Endodermal cell (in vitro differentiated cells): ENCODE measurements at regions not wholly inside any gene's neighbourhood (a gene's known extent, or its start where the extent isn't known, plus 50 kb on each side); places are given as distances from the start of the nearest gene placed in this dataset.

ENCODE experiments used
- DNase-seq: peaks from one replicate; pipeline ENCODE4 v3.0.0-alpha.2; 2017
- H3K27ac ChIP-seq: 2 replicates; pipeline ENCODE4 v1.5.1; 2013; ENCODE audit warnings: mild to moderate bottlenecking, low read depth, low read length, moderate library complexity
- H3K27me3 ChIP-seq: 2 replicates; pipeline ENCODE4 v1.6.1; 2013; ENCODE audit warnings: mild to moderate bottlenecking, low read length, moderate library complexity; ENCODE audit not compliant: insufficient read depth, control insufficient read depth, poor library complexity, severe bottlenecking
- H3K36me3 ChIP-seq: 2 replicates; pipeline ENCODE4 v1.7.0; 2013; ENCODE audit warnings: mild to moderate bottlenecking, low read length, moderate library complexity; ENCODE audit not compliant: control insufficient read depth, insufficient read depth
- H3K4me1 ChIP-seq: one replicate; pipeline ENCODE4 v1.7.0; 2013; ENCODE audit warnings: low read length; ENCODE audit not compliant: control insufficient read depth, insufficient read depth
- H3K4me3 ChIP-seq: 2 replicates; pipeline ENCODE4 v1.5.1; 2013; ENCODE audit warnings: mild to moderate bottlenecking, low read length, moderate library complexity
- H3K9ac ChIP-seq: 2 replicates; pipeline ENCODE4 v1.6.1; 2013; ENCODE audit warnings: mild to moderate bottlenecking, low read length, moderate library complexity; ENCODE audit not compliant: poor library complexity, severe bottlenecking; ENCODE audit errors: extremely low read depth
- H3K9me3 ChIP-seq: 2 replicates; pipeline ENCODE4 v1.6.1; 2013; ENCODE audit warnings: mild to moderate bottlenecking, low read length, moderate library complexity; ENCODE audit not compliant: control insufficient read depth
- H3K27ac Mint-ChIP-seq: 2 replicates; pipeline ENCODE4 v1.8.0; 2020; ENCODE audit warnings: mixed read lengths
- H3K27me3 Mint-ChIP-seq: 2 replicates; pipeline ENCODE4 v1.8.0; 2021; ENCODE audit warnings: mild to moderate bottlenecking, mixed read lengths; ENCODE audit not compliant: insufficient read depth
- H3K36me3 Mint-ChIP-seq: 2 replicates; pipeline ENCODE4 v1.8.0; 2020; ENCODE audit warnings: low read depth, mixed read lengths
- H3K4me1 Mint-ChIP-seq: 2 replicates; pipeline ENCODE4 v1.8.0; 2020; ENCODE audit warnings: mixed read lengths
- H3K4me3 Mint-ChIP-seq: 2 replicates; pipeline ENCODE4 v1.8.0; 2020; ENCODE audit warnings: mild to moderate bottlenecking, moderate library complexity, mixed read lengths
- H3K9me3 Mint-ChIP-seq: 2 replicates; pipeline ENCODE4 v1.8.0; 2020; ENCODE audit warnings: mild to moderate bottlenecking, mixed read lengths
- WGBS, 2 experiments: methylation state at CpG; one replicate each; pipeline versions ENCODE4 v1.1.5 to v1.1.7; 2013; ENCODE audit warnings: missing lambda C conversion rate in 2 of 2, mixed read lengths in 1 of 2; ENCODE audit not compliant: insufficient coverage in 1 of 2, insufficient read length in 1 of 2; 5-methylcytosine and 5-hydroxymethylcytosine counted together
- TF ChIP-seq, protein P1 (sequence below): fragments of 200-600 bp; sonication (generic); conservative IDR thresholded peaks from 2 replicates; pipeline ENCODE4 v1.5.0; 2021; ENCODE audit warnings: antibody characterized with exemption, mild to moderate bottlenecking

DNA sequence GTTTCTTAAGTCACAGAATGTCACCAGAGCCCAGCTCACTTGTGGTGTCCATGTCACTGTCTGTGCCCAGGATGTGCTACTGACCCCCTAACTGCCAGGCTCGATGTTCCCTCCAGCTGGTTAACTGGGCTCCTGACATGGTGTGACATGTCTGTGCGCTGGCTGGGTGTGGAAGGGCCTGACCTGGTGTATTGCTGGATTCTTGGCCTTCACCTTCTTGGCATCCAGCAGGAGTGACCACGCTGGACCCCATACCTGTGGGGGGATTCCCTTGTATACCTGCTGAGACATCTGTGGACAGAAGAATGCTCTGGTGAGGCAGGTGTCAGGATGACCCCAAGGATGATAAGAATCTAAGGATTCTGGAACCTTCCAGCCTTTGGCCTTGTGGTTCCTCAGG, 1690.1 kb downstream of the TP53TG3F start:
- H3K4me1 ChIP-seq, result no peaks in the 10 kb centered on the region
- H3K9me3 Mint-ChIP-seq, result peaks cover 97% of the 10 kb centered on the region
- H3K9me3 ChIP-seq, result peaks cover 75% of the 10 kb centered on the region
- no peak overlapping the region for H3K27ac Mint-ChIP-seq
- H3K4me1 Mint-ChIP-seq, result no peaks in the 10 kb centered on the region
- no peak overlapping the region for H3K4me3 ChIP-seq
- DNase-seq, result no peak
- H3K9ac ChIP-seq, result no peak overlapping the region
- 40 to 52% methylated on average over 1 to 3 of the region's 3 CpGs for WGBS, 2 experiments
- no peaks in the 10 kb centered on the region for H3K36me3 ChIP-seq
- no peaks in the 10 kb centered on the region for H3K27me3 ChIP-seq
- no peaks in the 10 kb centered on the region for H3K27me3 Mint-ChIP-seq
- no peak overlapping the region for H3K4me3 Mint-ChIP-seq
- TF ChIP-seq, protein P1, sequence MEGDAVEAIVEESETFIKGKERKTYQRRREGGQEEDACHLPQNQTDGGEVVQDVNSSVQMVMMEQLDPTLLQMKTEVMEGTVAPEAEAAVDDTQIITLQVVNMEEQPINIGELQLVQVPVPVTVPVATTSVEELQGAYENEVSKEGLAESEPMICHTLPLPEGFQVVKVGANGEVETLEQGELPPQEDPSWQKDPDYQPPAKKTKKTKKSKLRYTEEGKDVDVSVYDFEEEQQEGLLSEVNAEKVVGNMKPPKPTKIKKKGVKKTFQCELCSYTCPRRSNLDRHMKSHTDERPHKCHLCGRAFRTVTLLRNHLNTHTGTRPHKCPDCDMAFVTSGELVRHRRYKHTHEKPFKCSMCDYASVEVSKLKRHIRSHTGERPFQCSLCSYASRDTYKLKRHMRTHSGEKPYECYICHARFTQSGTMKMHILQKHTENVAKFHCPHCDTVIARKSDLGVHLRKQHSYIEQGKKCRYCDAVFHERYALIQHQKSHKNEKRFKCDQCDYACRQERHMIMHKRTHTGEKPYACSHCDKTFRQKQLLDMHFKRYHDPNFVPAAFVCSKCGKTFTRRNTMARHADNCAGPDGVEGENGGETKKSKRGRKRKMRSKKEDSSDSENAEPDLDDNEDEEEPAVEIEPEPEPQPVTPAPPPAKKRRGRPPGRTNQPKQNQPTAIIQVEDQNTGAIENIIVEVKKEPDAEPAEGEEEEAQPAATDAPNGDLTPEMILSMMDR, result no peak
- H3K27ac ChIP-seq, result no peak overlapping the region
- H3K36me3 Mint-ChIP-seq, result no peaks in the 10 kb centered on the region

DNA sequence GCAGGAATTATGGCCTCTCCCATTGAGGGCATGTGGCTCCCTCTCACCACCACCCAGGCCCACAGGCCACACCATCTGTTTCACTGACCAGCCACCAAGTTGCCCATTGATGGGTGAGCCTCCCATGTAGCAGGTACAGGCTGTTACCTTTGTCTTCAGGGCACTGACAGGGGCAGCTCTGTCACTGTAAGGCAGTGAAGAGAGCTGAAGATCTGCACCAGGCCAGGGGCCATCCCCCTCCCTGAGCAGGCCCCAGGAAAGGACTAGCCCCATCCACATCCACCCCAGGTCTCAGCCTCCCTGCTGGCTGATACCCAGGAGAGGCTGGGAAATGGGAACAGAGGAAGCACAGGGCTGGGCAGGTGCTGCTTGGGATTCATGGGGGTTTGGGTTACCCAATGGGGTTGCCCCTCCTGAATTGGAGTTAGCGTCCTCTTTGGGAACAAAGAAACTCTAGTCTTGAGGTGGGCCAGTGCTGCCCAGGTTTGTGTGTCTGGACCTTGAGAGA, 1691.4 kb downstream of the TP53TG3F start:
- Mint-ChIP-seq H3K9me3 (peaks cover 98% of the 10 kb centered on the region), H3K27ac (no peak overlapping the region), H3K4me1 (no peaks in the 10 kb centered on the region), H3K36me3 (no peaks in the 10 kb centered on the region), H3K27me3 (no peaks in the 10 kb centered on the region), H3K4me3 (no peak overlapping the region)
- Histone ChIP-seq H3K4me3 (no peak overlapping the region), H3K27me3 (no peaks in the 10 kb centered on the region), H3K27ac (no peak overlapping the region), H3K9me3 (peaks cover 77% of the 10 kb centered on the region), H3K4me1 (no peaks in the 10 kb centered on the region), H3K9ac (no peak overlapping the region), H3K36me3 (no peaks in the 10 kb centered on the region)
- TF ChIP-seq, protein P1, result no peak
- WGBS, 2 experiments, result 68 to 83% methylated on average over 1 of the region's 1 CpG
- DNase-seq, result no peak

DNA sequence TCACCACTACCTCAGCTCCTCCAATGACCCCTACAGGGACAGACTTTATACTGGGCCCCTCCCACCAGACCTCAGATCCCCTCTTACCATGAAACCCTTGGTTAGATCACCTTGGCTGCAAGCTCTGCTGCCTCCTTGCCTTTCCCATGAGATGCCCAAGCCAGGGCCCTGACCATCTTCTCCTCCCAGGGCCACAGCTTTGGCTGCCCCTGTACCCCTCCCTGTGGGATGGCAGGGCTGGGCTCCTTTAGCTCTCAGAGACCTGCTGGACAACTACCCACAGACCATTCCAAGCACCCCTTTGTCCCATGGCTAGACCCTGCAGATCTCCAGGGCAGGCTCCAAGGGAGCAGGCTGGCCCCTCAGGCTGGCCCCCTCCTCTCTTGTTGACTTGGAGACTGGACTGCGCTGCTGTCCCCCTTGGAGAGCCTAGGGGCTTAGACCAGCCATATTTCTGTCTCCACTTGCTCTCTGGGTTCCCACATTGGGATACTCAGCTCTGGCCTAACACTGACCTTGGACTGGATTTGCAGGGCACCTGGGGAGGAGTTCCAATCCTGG, 1692.7 kb downstream of the TP53TG3F start:
- no peaks in the 10 kb centered on the region for H3K36me3 ChIP-seq
- H3K4me1 Mint-ChIP-seq, result no peaks in the 10 kb centered on the region
- peaks cover 78% of the 10 kb centered on the region for H3K9me3 ChIP-seq
- H3K4me1 ChIP-seq, result no peaks in the 10 kb centered on the region
- no peaks in the 10 kb centered on the region for H3K36me3 Mint-ChIP-seq
- H3K27ac Mint-ChIP-seq, result no peak overlapping the region
- H3K27me3 Mint-ChIP-seq, result no peaks in the 10 kb centered on the region
- H3K27me3 ChIP-seq, result no peaks in the 10 kb centered on the region
- WGBS, 2 experiments, result 18% methylated on average over 1 of the region's 1 CpG; no CpG with 5 or more reads in 1 of the 2 experiments
- no peak overlapping the region for H3K4me3 ChIP-seq
- H3K27ac ChIP-seq, result no peak overlapping the region
- TF ChIP-seq, protein P1, result no peak
- H3K9me3 Mint-ChIP-seq, result peaks cover 98% of the 10 kb centered on the region
- no peak overlapping the region for H3K4me3 Mint-ChIP-seq
- H3K9ac ChIP-seq, result no peak overlapping the region
- DNase-seq, result no peak
